ENCODE measurements at regions not wholly inside any gene's neighbourhood (a gene's known extent, or its start where the extent isn't known, plus 50 kb on each side); places are given as distances from the start of the nearest gene placed in this dataset.

DNA sequence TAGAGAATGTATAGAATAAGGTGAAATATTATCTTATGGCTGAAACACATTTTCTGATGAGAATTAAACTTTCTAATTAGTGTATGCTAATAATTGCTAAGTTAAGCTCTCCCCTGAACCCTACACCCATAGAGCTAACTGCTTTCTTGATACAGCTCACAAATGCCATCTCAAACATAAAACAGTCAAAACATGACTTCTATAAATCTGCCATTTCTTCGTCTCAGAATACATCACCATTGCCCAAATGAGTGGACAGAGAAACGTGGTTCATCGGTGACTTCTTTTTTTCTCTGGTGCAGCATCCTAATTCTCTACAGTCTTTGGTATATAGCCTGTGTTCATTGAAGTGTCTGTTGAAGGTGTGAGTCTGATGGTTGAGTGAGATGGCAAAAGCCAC is 554.6 kb downstream of the NLGN4X start:
- TF ChIP-seq, protein P1, sequence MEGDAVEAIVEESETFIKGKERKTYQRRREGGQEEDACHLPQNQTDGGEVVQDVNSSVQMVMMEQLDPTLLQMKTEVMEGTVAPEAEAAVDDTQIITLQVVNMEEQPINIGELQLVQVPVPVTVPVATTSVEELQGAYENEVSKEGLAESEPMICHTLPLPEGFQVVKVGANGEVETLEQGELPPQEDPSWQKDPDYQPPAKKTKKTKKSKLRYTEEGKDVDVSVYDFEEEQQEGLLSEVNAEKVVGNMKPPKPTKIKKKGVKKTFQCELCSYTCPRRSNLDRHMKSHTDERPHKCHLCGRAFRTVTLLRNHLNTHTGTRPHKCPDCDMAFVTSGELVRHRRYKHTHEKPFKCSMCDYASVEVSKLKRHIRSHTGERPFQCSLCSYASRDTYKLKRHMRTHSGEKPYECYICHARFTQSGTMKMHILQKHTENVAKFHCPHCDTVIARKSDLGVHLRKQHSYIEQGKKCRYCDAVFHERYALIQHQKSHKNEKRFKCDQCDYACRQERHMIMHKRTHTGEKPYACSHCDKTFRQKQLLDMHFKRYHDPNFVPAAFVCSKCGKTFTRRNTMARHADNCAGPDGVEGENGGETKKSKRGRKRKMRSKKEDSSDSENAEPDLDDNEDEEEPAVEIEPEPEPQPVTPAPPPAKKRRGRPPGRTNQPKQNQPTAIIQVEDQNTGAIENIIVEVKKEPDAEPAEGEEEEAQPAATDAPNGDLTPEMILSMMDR (IDR thresholded peaks at IDR 0.05; ENCODE audit: low read length), result no peak
- TF ChIP-seq EZH2 (IDR thresholded peaks at IDR 0.05; ENCODE audit: borderline replicate concordance, low read length), result no peak

Data from OCI-LY1 (cell line).